Hematopoietic multipotent progenitor cell treated with erythropoietin and hydrocortisone succinate and interleukin-3 and kit ligand, for 17 days (in vitro differentiated cells): ENCODE measurements at regions not wholly inside any gene's neighbourhood (a gene's known extent, or its start where the extent isn't known, plus 50 kb on each side); places are given as distances from the start of the nearest gene placed in this dataset.
"Not testable (repeated sequence)": the region's sequence is repeated elsewhere in the genome, so short reads cannot be mapped to it uniquely, and the experiment has no call there.

Experiments used
- DNase-seq: peaks from one replicate; pipeline ENCODE4 v3.0.0-alpha.2; 2015; ENCODE audit warnings: low spot score

DNA sequence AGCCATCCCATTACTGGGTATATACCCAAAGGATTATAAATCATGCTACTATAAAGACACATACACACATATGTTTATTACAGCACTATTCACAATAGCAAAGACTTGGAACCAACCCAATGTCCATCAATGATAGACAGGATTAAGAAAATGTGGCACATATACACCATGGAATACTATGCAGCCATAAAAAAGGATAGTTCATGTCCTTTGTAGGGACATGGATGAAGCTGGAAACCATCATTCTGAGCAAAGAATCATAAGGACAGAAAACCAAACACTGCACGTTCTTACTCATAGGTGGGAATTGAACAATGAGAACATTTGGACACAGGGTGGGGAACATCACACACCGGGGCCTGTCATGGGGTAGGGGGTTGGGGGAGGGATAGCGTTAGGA is 60.3 kb upstream of the NMU start:
- DNase-seq = not testable (repeated sequence)

DNA sequence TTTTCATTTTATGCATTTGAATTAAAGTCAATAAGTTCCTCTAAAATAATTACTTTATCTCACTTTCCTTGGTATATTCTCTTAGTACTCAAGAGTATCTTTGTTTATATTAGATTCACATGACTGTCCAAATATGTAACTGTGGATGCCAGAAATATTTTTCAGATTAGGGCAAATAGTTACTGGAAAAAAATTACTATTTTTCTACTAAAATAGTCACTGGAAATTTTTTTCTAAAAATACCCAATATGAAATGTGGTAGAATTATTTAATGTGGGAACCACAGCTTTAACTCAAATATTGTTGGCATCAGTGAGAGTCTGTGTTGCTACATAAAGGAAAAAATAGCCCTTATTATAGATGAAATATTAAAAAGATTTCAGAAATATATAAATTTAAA is 70.4 kb upstream of the NMU start:
- no peak for DNase-seq

DNA sequence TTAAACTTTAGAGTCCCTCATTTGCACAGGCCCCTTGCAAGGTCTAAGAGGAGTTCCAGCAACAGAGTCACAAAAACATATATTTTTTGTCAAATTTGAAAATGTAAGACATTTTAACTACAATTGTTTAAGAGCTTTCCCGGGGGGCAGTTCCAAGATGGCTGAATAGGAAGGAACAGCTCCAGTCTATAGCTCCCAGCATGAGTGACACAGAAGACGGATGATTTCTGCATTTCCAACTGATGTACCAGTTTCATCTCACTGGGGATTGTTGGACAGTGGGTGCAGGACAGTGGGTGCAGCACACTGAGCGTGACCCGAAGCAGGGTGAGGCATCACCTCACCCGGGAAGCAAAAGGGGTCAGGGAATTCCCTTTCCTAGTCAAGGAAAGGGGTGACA is 71.4 kb upstream of the NMU start:
- DNase-seq = no peak

DNA sequence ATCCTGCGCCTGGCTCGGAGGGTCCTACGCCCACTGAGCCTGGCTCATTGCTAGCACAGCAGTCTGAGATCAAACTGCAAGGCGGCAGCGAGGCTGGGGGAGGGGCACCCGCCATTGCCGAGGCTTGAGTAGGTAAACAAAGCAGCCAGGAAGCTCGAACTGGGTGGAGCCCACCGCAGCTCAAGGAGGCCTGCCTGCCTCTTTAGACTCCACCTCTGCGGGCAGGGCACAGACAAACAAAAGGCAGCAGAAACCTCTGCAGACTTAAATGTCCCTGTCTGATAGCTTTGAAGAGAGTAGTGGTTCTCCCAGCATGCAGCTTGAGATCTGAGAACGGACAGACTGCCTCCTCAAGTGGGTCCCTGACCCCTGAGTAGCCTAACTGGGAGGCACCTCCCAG is 71.9 kb upstream of the NMU start:
- DNase-seq = not testable (repeated sequence)

DNA sequence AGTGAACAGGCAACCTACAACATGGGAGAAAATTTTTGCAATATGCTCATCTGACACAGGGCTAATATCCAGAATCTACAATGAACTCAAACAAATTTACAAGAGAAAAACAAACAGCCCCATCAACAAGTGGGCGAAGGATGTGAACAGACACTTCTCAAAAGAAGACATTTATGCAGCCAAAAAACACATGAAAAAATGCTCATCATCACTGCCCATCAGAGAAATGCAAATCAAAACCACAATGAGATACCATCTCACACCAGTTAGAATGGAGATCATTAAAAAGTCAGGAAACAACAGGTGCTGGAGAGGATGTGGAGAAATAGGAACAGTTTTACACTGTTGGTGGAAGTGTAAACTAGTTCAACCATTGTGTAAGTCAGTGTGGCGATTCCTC is 76.7 kb upstream of the NMU start:
- not testable (repeated sequence) for DNase-seq

DNA sequence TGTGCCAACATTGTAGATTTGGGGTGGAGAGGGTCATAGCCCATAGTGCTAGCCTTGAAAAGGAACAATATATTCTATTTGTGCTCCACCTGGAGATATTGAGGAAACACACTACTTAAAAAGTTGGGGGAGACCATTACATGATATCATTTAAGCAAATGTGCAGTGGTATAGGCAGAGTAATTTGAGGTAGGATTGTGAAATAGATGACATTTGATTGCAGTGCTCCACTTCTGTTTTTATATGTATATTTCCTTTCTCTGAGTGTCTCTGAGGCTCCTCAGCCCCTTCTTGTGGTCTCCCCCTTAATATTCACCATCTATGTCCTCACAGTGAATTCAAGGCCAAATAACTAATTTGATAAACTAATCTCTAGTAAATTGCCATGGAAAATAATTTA is 85.6 kb upstream of the NMU start:
- no peak for DNase-seq

DNA sequence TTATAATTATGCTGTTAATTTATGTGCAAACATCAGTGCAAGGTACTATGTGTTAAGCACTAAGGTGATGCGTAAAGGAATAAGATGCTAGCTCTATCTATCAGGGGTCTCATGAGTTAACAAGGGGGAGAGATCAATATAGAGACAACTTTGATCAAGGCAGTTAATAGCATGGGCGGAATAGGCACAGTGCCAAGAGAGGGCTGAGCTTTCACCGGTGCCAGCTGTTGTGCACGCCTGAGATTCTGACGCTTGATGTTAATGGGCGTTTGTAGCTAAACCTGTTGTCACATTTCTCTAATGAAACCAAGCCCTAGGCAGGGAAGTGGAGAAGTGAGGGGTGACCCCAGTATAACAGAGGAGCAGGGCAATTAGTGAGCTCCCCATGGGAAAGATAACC is 86.0 kb upstream of the NMU start:
- DNase-seq = no peak

DNA sequence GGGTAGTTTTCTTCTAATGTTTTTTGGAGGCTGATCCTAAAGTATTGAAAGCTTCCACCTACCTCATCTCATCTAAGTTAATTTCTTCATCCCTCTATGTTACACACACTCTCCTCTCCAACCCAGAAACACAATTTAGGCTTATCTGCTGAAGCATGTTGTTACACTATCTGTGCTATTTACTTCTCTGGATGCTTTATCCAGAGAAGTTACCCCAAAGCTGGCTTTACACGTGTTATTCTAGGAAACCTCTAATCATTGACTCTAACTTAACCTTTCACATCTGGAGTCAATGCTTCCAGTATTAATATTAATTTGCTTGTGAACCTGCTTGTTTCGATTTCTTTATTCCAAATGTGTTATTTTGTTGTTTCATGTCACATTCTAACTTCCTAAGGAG is 87.3 kb upstream of the NMU start:
- no peak for DNase-seq

DNA sequence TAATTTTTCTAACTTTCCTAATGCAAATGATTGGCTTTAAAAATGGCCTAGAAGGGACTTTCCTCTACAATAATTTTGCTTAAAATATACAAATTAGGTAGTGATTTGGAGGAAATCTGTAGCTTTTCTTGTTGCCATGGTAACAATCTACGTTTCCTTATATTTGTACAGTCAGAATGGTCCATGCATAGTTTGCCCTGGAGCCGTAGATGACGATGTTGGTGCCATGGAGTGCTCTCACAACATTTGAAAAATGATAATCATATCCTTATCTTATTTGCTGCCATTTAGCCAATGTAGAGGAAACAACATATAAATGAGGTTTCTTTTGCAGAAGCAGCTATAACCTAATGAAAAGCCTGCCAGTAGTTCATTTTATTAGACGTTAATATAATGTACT is 89.0 kb upstream of the NMU start:
- DNase-seq = no peak

DNA sequence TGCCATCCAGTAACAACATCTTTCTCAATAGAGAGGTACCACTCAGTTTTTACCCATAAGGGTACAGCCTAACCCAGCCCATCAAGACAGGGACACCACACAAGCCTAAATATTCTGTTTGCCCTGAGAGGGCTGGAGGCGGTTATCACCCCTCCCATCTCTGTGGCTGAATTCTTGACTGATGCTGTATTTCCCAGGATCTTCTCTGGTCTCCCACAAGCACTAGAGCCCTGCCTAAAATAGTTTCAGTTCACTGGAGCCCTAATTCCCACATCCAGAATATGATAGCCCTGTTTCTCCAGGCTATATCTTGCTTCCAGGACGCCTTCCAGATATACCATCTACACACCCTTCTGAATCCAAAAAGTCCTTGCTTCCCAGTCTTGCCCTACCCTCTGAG is 91.6 kb upstream of the NMU start:
- DNase-seq = no peak

DNA sequence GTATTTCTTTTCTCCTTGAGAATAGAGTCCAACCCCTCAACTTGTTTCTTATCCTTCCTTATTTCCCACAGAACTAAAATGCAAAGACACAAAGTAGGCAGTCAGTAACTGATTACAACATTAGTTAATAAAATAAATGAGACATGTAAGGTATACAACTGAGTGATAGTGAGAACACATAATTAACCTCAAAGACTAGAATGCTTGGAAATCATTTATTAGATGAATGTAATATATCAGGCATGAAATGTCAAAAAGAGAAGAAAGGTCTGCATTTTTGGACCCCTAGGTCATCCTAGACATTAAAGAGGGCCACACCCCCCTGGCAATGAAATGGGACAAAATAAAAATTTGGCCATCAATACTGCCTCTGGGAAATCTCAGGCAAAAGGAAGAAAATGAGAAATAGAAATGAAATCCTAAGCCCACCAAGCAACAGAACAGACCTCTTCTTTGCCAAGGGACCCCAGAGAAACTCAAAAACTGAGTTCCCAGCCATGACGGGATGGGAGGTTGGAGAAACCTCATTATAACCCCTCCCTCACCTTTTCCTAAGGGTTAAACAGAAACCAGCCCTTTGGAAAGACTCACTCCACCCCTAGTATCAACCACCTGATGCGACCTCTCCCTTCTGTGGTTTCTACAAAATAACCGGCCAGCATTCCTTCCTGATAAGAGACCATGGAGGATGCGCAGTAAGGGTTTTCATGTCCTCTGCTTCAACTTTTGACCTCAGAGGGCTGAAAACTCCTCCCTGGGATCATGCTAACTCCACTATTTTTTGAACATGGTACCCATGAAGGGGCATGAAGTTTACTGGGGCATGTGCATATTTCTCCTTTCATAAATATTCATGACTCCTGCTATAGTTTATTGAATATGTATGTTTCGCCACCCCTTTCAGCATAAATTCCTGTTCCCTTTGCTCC is 90.0 kb upstream of the EXOC1L start:
- peak; percentile 31 for DNase-seq

DNA sequence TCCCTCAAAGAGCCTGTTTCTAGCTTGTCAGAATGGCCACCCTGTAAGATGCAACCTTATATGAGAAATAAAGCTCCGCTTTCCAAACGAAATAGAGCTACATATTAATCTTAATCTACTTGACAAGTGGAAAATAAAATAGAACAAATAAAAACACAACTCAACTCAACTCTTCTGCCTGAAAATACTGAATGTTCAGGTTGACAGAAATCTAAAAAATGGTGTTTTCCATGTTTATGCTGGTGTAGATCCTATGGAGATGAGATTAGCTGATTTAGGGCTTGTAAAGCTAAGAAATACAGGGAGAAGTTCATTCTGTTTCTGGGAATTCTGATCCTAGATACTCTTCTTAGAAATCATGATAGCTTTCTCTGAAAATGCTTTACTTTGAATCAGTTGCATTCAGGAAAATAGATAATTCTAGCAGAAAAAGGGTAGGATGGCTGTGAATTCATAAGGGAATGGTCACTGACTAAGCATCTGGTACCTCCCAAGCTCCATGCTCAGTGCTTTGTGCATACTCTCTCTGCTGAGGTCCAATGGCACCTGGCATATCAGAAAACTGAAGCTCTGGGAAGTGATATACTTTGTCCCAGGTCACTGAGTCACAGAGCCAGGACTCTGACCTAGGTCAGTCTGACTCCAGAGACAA is 89.2 kb upstream of the EXOC1L start:
- no peak for DNase-seq

DNA sequence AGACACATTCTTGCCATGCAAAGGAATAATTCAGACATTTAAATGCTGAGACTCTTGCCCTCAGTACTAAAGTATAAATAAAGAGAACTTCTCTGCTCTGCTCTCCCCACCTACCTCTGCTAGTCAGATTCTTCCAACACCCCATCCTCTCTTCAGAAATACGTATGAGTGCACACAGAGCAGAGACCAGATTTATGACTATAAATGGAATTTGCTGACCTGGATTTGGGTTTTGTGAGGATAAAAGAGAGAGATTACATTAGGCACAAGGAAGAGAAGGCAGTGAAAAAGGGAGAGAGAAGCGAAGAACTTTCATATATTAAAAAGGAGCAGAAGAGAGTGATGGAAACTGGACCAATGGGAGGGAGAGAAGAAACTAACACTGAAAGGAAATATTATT is 87.6 kb upstream of the EXOC1L start:
- no peak for DNase-seq

DNA sequence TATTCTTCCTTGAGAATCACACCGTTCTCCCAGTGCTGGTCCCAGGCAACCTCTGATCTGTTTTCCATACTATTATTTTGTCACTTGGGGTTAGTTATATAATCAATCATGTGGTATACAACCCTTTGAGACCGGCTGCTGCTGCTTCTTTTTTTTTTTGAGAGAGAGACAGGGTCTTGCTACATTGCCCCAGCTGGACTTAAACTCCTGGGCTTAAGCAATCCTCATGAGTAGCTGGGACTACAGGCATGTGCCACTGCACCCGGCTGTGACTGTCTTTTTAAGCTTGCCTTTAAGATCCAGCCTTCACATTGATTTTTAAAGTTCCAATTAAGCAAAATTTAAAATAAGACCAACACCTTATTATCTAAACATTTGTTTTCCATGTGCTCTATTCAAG is 86.7 kb upstream of the EXOC1L start:
- DNase-seq = no peak

DNA sequence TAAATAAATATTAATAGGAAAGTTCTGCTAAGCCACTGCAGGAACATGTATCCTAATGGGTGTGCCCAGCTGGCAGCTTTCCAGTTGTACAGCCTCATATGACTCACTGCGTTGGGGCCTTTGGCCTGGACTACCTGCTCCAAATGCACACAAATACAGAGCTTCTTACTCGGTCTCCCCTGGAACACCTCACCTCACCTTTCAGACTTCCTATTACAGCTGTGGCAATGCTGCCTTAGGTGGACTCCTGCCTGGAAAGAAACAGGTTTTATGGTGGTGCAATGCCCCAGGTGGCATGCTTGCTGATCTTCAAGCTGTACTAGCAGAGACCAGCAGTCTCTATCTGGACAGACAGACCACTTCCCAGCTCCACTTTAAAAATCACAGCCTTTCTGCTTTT is 85.7 kb upstream of the EXOC1L start:
- DNase-seq = peak; percentile 84

DNA sequence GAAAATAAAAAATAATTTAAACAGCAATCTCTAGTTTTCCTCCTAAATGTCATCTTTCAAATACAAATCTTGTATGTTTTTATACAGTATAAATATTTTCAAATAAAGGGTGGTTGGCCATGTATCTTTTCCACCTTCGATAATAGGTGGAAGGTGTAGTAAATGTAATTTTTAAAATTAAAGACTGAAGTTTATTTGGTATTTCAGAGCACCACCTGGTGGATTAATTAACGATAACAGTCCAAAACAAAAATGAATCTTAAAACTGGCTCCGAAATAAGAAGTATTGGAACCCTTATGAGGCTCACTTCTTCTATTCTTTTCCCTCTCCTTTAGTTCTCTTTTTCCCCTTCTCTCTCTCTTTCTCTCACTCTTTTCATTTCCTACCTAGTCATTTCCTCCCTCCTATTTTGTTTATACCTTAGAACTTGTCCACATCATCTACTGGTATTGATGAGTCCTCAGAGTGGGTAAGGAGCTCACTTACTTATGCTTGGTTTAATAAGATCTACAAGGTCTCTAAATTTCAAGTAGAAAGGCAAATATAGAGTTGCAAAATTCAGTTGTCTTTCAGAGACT is 82.9 kb upstream of the EXOC1L start:
- DNase-seq = peak; percentile 33

DNA sequence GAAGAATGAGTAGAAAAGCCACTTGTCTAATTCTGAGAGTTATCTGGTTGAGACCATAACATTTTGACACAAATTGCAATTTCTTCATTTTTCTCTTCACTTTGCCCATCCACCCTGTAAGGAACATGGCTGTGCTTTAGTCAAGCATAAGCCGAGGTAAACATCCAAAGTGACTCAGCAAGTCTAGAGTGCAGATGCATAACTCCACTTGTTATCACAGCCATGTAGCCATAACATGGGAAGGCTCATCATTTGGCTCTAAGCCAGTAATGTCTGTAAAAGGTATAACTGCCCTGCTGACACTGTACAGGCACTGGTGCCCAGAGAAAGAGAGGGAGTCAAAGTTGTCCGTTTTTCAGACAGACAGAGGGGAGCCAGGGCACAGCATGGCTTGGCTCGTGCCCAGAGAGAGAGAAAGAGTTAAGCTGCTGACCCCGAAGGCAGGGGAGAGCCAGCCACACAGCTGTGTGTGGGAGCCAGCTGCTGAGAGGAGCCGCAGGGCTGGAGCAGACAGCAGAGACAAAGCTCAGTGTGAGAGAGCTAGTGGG is 76.9 kb upstream of the EXOC1L start:
- DNase-seq = peak; percentile 78

DNA sequence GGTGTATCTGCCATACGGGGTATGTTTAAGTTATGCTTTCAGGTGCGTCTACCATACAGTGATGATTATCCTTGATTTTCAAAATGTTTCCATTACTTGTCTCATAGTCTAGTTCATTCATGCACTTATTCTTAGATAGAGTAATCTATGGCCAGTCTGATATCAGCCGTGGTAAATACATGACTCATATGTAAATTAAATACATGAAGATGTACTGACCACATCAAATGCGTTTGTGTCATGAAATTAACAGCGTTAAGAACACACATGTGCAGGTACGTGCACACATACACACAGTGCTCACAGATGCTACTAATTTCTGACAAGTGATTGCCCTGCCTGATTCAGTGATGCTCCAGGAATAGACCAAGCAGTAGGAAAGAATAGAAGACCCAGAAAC is 75.2 kb upstream of the EXOC1L start:
- DNase-seq = no peak

DNA sequence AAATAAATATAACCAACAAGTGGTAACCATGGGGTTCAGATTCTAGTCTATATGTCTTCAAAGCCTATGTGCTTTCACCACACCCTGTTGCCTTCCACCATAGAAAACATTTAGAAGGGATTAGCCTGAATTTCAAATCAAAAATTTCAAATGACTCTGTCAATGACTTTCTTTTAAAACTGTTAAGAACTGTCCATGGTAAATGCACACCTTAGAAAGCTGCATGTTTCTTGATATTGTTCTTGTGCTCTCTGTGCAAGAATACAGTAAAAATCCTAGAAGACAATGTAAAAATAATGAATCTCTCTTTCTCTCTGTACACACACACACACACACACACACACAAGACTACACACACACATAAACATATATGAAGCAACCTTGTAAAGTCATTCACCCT is 74.6 kb upstream of the EXOC1L start:
- DNase-seq = no peak

DNA sequence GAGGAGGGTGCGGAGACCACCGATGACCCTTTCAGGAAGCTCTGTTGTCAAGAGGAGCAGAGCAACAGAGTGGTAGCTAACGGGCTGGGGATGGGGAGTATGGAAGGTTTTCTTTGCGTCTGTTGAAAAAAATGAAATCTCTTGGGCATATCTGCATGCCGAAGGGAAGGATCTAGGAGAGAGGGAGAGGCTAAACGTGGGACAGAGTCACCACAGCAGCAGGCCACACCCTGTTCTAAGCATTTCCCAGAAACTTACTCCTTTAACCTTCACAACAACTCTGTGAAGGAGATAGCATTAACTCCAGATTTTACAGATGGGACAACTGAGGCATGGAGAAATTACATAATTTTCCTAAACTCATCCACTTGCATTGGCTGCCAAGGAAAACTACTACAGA is 71.8 kb upstream of the EXOC1L start:
- DNase-seq = no peak

DNA sequence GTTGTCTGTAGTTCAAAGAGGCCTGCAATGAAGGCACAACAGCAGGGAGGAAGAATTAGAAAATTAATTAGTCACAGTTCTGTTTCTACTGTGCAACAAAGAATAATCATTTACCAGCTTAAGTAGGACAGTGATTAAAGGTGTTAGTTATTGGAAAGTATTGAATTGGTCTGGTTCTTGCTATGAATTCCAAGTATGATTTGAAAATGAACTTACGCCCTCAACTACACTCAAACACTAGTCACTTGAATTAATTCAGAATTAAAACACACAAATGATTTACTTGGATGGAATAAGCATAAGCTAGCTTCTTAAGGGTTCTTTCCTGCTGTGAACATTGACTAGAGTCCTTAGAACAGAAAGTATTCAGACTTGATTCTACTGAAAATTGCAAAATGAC is 69.9 kb upstream of the EXOC1L start:
- DNase-seq = no peak

DNA sequence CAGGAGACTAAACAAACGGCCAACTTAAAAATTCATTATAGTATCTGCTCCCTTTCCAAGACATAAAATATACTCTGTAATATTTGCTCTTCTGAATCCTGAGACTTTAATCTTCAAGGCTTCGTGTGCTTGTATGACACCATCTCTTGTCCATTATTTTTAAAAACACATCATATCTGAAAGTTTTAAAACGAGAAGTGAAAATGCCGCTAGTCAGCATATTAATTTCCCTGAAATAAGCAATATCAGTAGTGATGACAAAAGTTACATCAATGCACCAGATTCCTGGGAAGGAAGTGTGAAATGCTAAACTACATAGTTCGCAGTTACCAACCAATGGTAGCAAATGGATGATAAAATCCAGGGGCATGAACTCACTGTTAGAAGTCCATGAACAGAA is 66.8 kb upstream of the EXOC1L start:
- DNase-seq = no peak

DNA sequence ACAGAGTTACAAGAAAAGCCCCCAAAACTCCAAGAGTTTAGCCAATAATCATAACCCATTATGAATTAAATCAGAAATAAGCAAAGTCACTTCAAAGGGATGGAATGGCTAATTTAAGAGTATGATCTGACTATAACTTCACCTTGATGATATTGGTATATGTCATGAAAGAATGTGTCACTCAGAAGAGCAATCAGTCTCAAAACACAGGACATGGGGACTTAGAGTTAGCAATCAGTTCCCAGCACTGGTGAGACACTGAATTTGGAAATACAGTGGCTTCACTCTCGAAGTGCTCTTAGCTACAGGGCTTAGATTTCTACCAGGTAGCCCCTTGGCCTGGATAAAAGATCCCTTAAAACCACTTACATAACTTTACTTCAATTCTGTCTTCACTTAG is 65.7 kb upstream of the EXOC1L start:
- no peak for DNase-seq
